CD14-positive monocyte (primary cell): ENCODE measurements at regions not wholly inside any gene's neighbourhood (a gene's known extent, or its start where the extent isn't known, plus 50 kb on each side); places are given as distances from the start of the nearest gene placed in this dataset.

ENCODE experiments used
- DNase-seq, 3 donors: peaks; one replicate each; pipeline ENCODE4 v3.0.0-alpha.2; 2011 to 2022
- H2AFZ ChIP-seq: 2 replicates; pipeline ENCODE4 v1.6.0; 2012; ENCODE audit warnings: mild to moderate bottlenecking, low read depth, low read length, inconsistent platforms; ENCODE audit not compliant: insufficient read depth, poor library complexity, severe bottlenecking
- H3K27ac ChIP-seq, 2 donors: 1 replicate in 1 of 2; 2 replicates in 1 of 2; pipeline ENCODE4 v1.5.1; 2012 to 2013; ENCODE audit warnings: low read length in 2 of 2, control low read depth in 1 of 2, inconsistent platforms in 1 of 2, low read depth in 1 of 2, mild to moderate bottlenecking in 1 of 2
- H3K27me3 ChIP-seq, 2 donors: one replicate each; pipeline versions ENCODE4 v1.6.0 to v1.6.1; 2011 to 2013; ENCODE audit warnings: low read length in 2 of 2; ENCODE audit not compliant: control insufficient read depth in 2 of 2, insufficient read depth in 2 of 2
- H3K36me3 ChIP-seq, 2 donors: replicated peaks in 1 of 2; 1 replicate in 1 of 2; 2 replicates in 1 of 2; pipeline versions ENCODE4 v1.5.1 to v1.6.1; 2012 to 2013; ENCODE audit warnings: low read length in 2 of 2, control low read depth in 1 of 2, inconsistent platforms in 1 of 2, mild to moderate bottlenecking in 1 of 2; ENCODE audit not compliant: insufficient read depth in 2 of 2, control insufficient read depth in 1 of 2
- H3K4me1 ChIP-seq, 2 donors: 1 replicate in 1 of 2; 2 replicates in 1 of 2; pipeline versions ENCODE4 v1.5.1 to v1.6.1; 2012 to 2013; ENCODE audit warnings: low read length in 2 of 2, control low read depth in 1 of 2, inconsistent platforms in 1 of 2, mild to moderate bottlenecking in 1 of 2, moderate library complexity in 1 of 2; ENCODE audit not compliant: insufficient read depth in 2 of 2, control insufficient read depth in 1 of 2
- H3K4me2 ChIP-seq: replicated peaks from 2 replicates; pipeline ENCODE3; 2012; ENCODE audit warnings: low read length, moderate library complexity, mild to moderate bottlenecking; ENCODE audit not compliant: poor library complexity, severe bottlenecking; ENCODE audit errors: extremely low read depth
- H3K4me3 ChIP-seq, 3 experiments: fragments of 200-600 bp in 1 of 3; sonication (generic) in 1 of 3; replicated peaks in 1 of 3; 1 replicate in 2 of 3; 2 replicates in 1 of 3; pipeline ENCODE4 v1.5.1; 2011 to 2013; ENCODE audit warnings: low read length in 3 of 3, mild to moderate bottlenecking in 3 of 3, control low read depth in 2 of 3, low read depth in 2 of 3, inconsistent platforms in 1 of 3, moderate library complexity in 1 of 3
- H3K79me2 ChIP-seq: 2 replicates; pipeline ENCODE4 v1.6.0; 2012; ENCODE audit warnings: mild to moderate bottlenecking, control low read depth, inconsistent platforms, low read length, moderate library complexity; ENCODE audit not compliant: insufficient read depth
- H3K9ac ChIP-seq: 2 replicates; pipeline ENCODE4 v1.6.0; 2017; ENCODE audit warnings: low read length, mild to moderate bottlenecking; ENCODE audit not compliant: insufficient read depth, poor library complexity, severe bottlenecking
- H3K9me3 ChIP-seq, 2 donors: replicated peaks in 1 of 2; 1 replicate in 1 of 2; 2 replicates in 1 of 2; pipeline versions ENCODE4 v1.5.1 to v1.6.1; 2012 to 2013; ENCODE audit warnings: low read length in 2 of 2, control low read depth in 1 of 2; ENCODE audit not compliant: control insufficient read depth in 1 of 2, insufficient read depth in 1 of 2
- H4K20me1 ChIP-seq: 2 replicates; pipeline ENCODE4 v1.6.0; 2012; ENCODE audit warnings: mild to moderate bottlenecking, low read length, control low read depth, moderate library complexity; ENCODE audit not compliant: insufficient read depth
- H3K27ac Mint-ChIP-seq, 7 donors: one replicate each; pipeline ENCODE4 v1.8.0; 2020; ENCODE audit warnings: mild to moderate bottlenecking in 7 of 7, mixed read lengths in 7 of 7, moderate library complexity in 6 of 7, inconsistent platforms in 2 of 7
- H3K27me3 Mint-ChIP-seq, 3 donors: one replicate each; pipeline ENCODE4 v1.8.0; 2021 to 2022; ENCODE audit warnings: low read depth in 3 of 3, mild to moderate bottlenecking in 3 of 3, mixed read lengths in 3 of 3, moderate library complexity in 3 of 3, inconsistent platforms in 1 of 3
- H3K36me3 Mint-ChIP-seq, 2 donors: one replicate each; pipeline ENCODE4 v1.8.0; 2020; ENCODE audit warnings: mixed read lengths in 2 of 2, inconsistent platforms in 1 of 2, mild to moderate bottlenecking in 1 of 2
- H3K4me1 Mint-ChIP-seq: one replicate; pipeline ENCODE4 v1.8.0; 2020; ENCODE audit warnings: mild to moderate bottlenecking, mixed read lengths
- H3K4me3 Mint-ChIP-seq, 2 donors: one replicate each; pipeline ENCODE4 v1.8.0; 2020; ENCODE audit warnings: mild to moderate bottlenecking in 2 of 2, mixed read lengths in 2 of 2, moderate library complexity in 1 of 2
- H3K9me3 Mint-ChIP-seq, 7 donors: one replicate each; pipeline ENCODE4 v1.8.0; 2020 to 2022; ENCODE audit warnings: mixed read lengths in 7 of 7, mild to moderate bottlenecking in 6 of 7, moderate library complexity in 6 of 7, inconsistent platforms in 2 of 7
- WGBS: methylation state at CpG from one replicate; pipeline ENCODE4 v1.1.5; 2013; ENCODE audit warnings: missing lambda C conversion rate; ENCODE audit not compliant: insufficient coverage; 5-methylcytosine and 5-hydroxymethylcytosine counted together
- intact Hi-C, 2 donors: fragments of 100-400 bp; cut with micrococcal nuclease; formaldehyde crosslinking; loops; one replicate each; pipeline versions ENCODE4 v1.15.0 to v1.15.1; 2023
- TF ChIP-seq, protein P1 (sequence below): fragments of 200-600 bp; IDR thresholded peaks from one replicate; pipeline ENCODE4 v1.8.0; 2022; ENCODE audit warnings: antibody characterized with exemption, mild to moderate bottlenecking

DNA sequence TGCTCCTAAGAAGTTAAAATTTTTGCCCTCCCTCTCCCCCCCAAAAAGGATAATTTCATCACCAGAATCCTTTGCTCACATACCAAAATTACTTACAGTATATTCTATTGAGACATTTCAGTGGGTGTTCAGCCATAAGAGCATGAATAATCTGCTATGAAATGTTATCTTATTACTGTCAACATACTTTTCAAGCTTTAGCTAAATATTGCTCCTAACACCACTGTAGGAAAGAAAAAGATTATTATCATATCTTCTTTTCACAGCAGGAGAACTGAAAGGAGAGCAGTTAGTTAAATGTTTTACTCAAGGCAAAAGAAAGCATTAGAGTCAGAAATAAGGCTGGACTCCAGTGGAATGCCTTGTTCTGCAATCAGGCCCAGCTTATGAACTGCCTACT lies 231.0 kb upstream of the GYPA start:
- DNase-seq = no peak
- TF ChIP-seq, protein P1, sequence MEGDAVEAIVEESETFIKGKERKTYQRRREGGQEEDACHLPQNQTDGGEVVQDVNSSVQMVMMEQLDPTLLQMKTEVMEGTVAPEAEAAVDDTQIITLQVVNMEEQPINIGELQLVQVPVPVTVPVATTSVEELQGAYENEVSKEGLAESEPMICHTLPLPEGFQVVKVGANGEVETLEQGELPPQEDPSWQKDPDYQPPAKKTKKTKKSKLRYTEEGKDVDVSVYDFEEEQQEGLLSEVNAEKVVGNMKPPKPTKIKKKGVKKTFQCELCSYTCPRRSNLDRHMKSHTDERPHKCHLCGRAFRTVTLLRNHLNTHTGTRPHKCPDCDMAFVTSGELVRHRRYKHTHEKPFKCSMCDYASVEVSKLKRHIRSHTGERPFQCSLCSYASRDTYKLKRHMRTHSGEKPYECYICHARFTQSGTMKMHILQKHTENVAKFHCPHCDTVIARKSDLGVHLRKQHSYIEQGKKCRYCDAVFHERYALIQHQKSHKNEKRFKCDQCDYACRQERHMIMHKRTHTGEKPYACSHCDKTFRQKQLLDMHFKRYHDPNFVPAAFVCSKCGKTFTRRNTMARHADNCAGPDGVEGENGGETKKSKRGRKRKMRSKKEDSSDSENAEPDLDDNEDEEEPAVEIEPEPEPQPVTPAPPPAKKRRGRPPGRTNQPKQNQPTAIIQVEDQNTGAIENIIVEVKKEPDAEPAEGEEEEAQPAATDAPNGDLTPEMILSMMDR = no peak
- Histone ChIP-seq H3K9me3 (no peaks in the 10 kb centered on the region), H3K36me3 (no peaks in the 10 kb centered on the region), H3K27ac (no peak overlapping the region), H3K4me2 (no peak overlapping the region), H3K79me2 (no peaks in the 10 kb centered on the region), H3K4me1 (no peaks in the 10 kb centered on the region), H2AFZ (no peak overlapping the region), H4K20me1 (no peaks in the 10 kb centered on the region), H3K4me3 (no peak overlapping the region), H3K27me3 (no peaks in the 10 kb centered on the region), H3K9ac (no peak overlapping the region)
- Mint-ChIP-seq H3K4me3 (no peak overlapping the region), H3K27ac (no peak overlapping the region), H3K4me1 (no peaks in the 10 kb centered on the region), H3K36me3 (no peaks in the 10 kb centered on the region), H3K27me3 (peaks cover 2 to 9% (median 4%) of the 10 kb centered on the region in 3 donors), H3K9me3 (no peaks in the 10 kb centered on the region)
- intact Hi-C loops = no loop called here

DNA sequence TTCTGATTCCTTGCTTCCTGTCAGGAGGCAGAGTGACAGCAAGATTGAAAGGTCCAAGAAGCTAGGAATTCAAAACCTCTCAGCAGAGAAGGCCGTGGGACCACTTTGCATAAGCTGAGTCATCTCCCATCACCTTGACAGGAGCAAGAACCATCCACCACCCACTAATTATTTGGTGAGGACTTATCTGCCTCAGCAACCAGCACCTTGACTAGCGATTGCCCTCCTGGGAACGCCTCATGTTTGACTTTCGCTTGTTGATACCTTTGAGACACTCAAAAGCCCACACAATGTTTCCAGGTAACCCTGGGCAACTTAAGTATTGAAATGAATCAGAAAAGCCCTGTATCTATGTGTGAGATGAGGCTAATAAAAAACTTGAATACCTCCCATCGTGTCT lies 233.5 kb upstream of the GYPA start:
- Mint-ChIP-seq H3K4me1 (no peaks in the 10 kb centered on the region), H3K9me3 (no peaks in the 10 kb centered on the region), H3K36me3 (no peaks in the 10 kb centered on the region), H3K27ac (no peak overlapping the region), H3K27me3 (peaks cover 2 to 9% (median 3%) of the 10 kb centered on the region in 3 donors), H3K4me3 (no peak overlapping the region)
- Histone ChIP-seq H4K20me1 (no peaks in the 10 kb centered on the region), H3K79me2 (no peaks in the 10 kb centered on the region), H3K4me2 (no peak overlapping the region), H3K36me3 (no peaks in the 10 kb centered on the region), H3K9me3 (no peaks in the 10 kb centered on the region), H3K9ac (no peak overlapping the region), H3K27ac (no peak overlapping the region), H3K4me3 (no peak overlapping the region), H3K27me3 (peaks cover 0 to 2% of the 10 kb centered on the region in 2 donors), H3K4me1 (no peaks in the 10 kb centered on the region), H2AFZ (no peak overlapping the region)
- intact Hi-C loops = no loop called here
- no CpG with 5 or more reads among the region's 5 CpGs for WGBS
- no peak for DNase-seq
- TF ChIP-seq, protein P1 = no peak
